ENCODE measurements at regions not wholly inside any gene's neighbourhood (a gene's known extent, or its start where the extent isn't known, plus 50 kb on each side); places are given as distances from the start of the nearest gene placed in this dataset.
"Not testable (repeated sequence)": the region's sequence is repeated elsewhere in the genome, so short reads cannot be mapped to it uniquely, and the experiment has no call there.

GRCh38 chr15:66996094-66996493, 69.3 kb upstream of the SMAD3 start:
- Histone ChIP-seq H3K27me3 (no peaks in the 10 kb centered on the region), H3K9me3 (no peaks in the 10 kb centered on the region), H3K36me3 (no peaks in the 10 kb centered on the region), H3K4me1 (no peaks in the 10 kb centered on the region), H3K27ac (no peak overlapping the region), H3K4me3 (no peak overlapping the region)
- WGBS, 2 donors (ENCODE audit: low coverage in 1 of 2) = 97 to 100% methylated on average over 1 to 2 of the region's 2 CpGs
- TF ChIP-seq POLR2AphosphoS5 (IDR thresholded peaks at IDR 0.05) = no peak
- TF ChIP-seq CTCF (IDR thresholded peaks at IDR 0.05) = no peak
- TF ChIP-seq EP300 (IDR thresholded peaks at IDR 0.05; ENCODE audit: low read depth) = no peak
- no peak for TF ChIP-seq POLR2A (IDR thresholded peaks at IDR 0.05)
- in situ Hi-C loops (cut with MboI; ENCODE audit: low pct_ligation_motif_present in 1 of 4, low pct_unique_long_range_greater_than_20kb in 1 of 4, low sequenced_read_pairs in 3 of 4) = no loop called here
- intact Hi-C loops (cut with DNase I; ENCODE audit: low total_unique reads) = no loop called here
- DNase-seq = no peak

DNA sequence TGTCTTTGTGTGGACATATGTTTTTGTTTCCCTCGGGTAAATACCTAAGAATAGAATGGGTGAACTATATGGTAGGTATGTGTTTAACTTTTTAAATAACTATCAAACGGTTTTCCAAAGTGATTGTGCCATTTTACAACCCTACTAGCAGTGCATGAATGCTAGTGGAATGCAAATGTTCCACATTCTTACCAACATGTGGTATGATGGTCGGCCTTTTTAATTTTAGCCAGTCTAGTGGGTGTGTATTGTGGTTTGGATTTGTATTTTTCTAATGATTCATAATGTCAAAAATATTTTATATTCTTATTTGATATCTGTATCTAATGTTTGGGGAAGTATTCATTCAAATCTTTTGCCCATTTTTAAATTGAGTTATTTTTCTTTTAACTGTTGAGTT, 68.2 kb upstream of the SMAD3 start:
- intact Hi-C loops (cut with DNase I; ENCODE audit: low total_unique reads) (no loop called here), in situ Hi-C loops (cut with MboI; ENCODE audit: low pct_ligation_motif_present in 1 of 4, low pct_unique_long_range_greater_than_20kb in 1 of 4, low sequenced_read_pairs in 3 of 4) (no loop called here)
- H3K36me3 ChIP-seq = no peaks in the 10 kb centered on the region
- H3K4me1 ChIP-seq = no peaks in the 10 kb centered on the region
- H3K27me3 ChIP-seq = no peaks in the 10 kb centered on the region
- 52 to 74% methylated on average over 3 of the region's 3 CpGs for WGBS, 2 donors (ENCODE audit: low coverage in 1 of 2)
- DNase-seq = no peak
- H3K27ac ChIP-seq = no peak overlapping the region
- no peaks in the 10 kb centered on the region for H3K9me3 ChIP-seq
- TF ChIP-seq POLR2A (IDR thresholded peaks at IDR 0.05) (no peak), POLR2AphosphoS5 (IDR thresholded peaks at IDR 0.05) (no peak), CTCF (IDR thresholded peaks at IDR 0.05) (no peak), EP300 (IDR thresholded peaks at IDR 0.05; ENCODE audit: low read depth) (no peak)
- H3K4me3 ChIP-seq = no peak overlapping the region

- H3K4me3 ChIP-seq; H3K4me1 ChIP-seq; H3K27me3 ChIP-seq; H3K36me3 ChIP-seq; DNase-seq; H3K27ac ChIP-seq; intact Hi-C loops (cut with DNase I; ENCODE audit: low total_unique reads); in situ Hi-C loops (cut with MboI; ENCODE audit: low pct_ligation_motif_present in 1 of 4, low pct_unique_long_range_greater_than_20kb in 1 of 4, low sequenced_read_pairs in 3 of 4); H3K9me3 ChIP-seq: not testable (repeated sequence)
- 89 to 96% methylated on average over 1 of the region's 1 CpG for WGBS, 2 donors (ENCODE audit: low coverage in 1 of 2)
These were observed 67.2 kb upstream of the SMAD3 start for GRCh38 chr15:66998234-66998633.

- Histone ChIP-seq H3K27me3 (no peaks in the 10 kb centered on the region), H3K4me1 (no peaks in the 10 kb centered on the region), H3K27ac (no peak overlapping the region), H3K4me3 (no peak overlapping the region), H3K36me3 (no peaks in the 10 kb centered on the region), H3K9me3 (no peaks in the 10 kb centered on the region)
- intact Hi-C loops (cut with DNase I; ENCODE audit: low total_unique reads) (no loop called here), in situ Hi-C loops (cut with MboI; ENCODE audit: low pct_ligation_motif_present in 1 of 4, low pct_unique_long_range_greater_than_20kb in 1 of 4, low sequenced_read_pairs in 3 of 4) (no loop called here)
- WGBS, 2 donors (ENCODE audit: low coverage in 1 of 2) = 60 to 70% methylated on average over 1 of the region's 1 CpG
- TF ChIP-seq EP300 (IDR thresholded peaks at IDR 0.05; ENCODE audit: low read depth) (no peak), POLR2A (IDR thresholded peaks at IDR 0.05) (no peak), CTCF (IDR thresholded peaks at IDR 0.05) (no peak), POLR2AphosphoS5 (IDR thresholded peaks at IDR 0.05) (no peak)
- no peak for DNase-seq
These were observed 66.1 kb upstream of the SMAD3 start for GRCh38 chr15:66999046-66999968.

Measured in transverse colon (tissue), 4 donors.